ENCODE measurements at regions not wholly inside any gene's neighbourhood (a gene's known extent, or its start where the extent isn't known, plus 50 kb on each side); places are given as distances from the start of the nearest gene placed in this dataset.

DNA sequence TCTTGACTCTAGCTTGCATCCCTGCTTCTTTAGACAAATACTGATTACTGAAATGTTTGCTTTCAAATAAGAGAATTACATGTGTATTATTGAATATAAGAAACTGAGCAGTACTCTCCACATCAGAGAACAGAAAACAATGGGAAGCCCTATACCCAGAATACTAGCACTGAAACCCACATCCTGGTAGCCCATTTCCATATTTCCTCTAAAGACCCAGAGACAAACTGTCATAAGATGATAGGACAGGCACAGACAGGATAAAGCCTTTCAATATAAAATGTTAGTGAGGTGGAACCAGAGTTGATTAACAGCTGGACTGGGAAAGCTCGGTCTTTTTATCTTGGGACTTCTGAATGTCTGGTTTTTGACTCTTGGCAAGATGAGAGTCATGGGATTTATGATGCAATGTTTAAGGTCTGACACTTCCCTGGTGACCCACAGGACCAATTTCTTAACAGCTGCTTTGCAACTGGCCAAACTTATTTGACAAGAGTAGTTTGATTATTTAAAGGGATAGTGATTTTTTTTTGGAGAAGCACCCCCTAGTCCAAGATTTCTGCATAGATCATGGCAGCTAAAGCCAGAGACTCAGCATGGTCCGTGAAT is 166.9 kb upstream of the ATXN7L3B start:
- peaks cover under 1% of the 10 kb centered on the region for H3K4me1 Mint-ChIP-seq (ENCODE audit: insufficient read depth, unreplicated experiment)
- no peaks in the 10 kb centered on the region for H3K27me3 Mint-ChIP-seq (ENCODE audit: insufficient read depth, unreplicated experiment)
- H3K27ac Mint-ChIP-seq (ENCODE audit: low read depth, unreplicated experiment) = no peak overlapping the region
- CTCF ChIA-PET = no interaction called here
- no TSS peak for BruUV-seq (replicated peaks)
- DNase-seq (ENCODE audit: unreplicated experiment) = no peak
- H3K9me3 Mint-ChIP-seq (ENCODE audit: unreplicated experiment) = no peaks in the 10 kb centered on the region
- TF ChIP-seq, protein P1, sequence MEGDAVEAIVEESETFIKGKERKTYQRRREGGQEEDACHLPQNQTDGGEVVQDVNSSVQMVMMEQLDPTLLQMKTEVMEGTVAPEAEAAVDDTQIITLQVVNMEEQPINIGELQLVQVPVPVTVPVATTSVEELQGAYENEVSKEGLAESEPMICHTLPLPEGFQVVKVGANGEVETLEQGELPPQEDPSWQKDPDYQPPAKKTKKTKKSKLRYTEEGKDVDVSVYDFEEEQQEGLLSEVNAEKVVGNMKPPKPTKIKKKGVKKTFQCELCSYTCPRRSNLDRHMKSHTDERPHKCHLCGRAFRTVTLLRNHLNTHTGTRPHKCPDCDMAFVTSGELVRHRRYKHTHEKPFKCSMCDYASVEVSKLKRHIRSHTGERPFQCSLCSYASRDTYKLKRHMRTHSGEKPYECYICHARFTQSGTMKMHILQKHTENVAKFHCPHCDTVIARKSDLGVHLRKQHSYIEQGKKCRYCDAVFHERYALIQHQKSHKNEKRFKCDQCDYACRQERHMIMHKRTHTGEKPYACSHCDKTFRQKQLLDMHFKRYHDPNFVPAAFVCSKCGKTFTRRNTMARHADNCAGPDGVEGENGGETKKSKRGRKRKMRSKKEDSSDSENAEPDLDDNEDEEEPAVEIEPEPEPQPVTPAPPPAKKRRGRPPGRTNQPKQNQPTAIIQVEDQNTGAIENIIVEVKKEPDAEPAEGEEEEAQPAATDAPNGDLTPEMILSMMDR (IDR thresholded peaks at IDR 0.05; ENCODE audit: unreplicated experiment) = no peak
- POLR2A ChIA-PET = no interaction called here
- intact Hi-C loops (cut with micrococcal nuclease) = no loop called here
- H3K4me3 Mint-ChIP-seq (ENCODE audit: unreplicated experiment) = no peak overlapping the region
- H3K36me3 Mint-ChIP-seq (ENCODE audit: insufficient read depth, unreplicated experiment) = no peaks in the 10 kb centered on the region

DNA sequence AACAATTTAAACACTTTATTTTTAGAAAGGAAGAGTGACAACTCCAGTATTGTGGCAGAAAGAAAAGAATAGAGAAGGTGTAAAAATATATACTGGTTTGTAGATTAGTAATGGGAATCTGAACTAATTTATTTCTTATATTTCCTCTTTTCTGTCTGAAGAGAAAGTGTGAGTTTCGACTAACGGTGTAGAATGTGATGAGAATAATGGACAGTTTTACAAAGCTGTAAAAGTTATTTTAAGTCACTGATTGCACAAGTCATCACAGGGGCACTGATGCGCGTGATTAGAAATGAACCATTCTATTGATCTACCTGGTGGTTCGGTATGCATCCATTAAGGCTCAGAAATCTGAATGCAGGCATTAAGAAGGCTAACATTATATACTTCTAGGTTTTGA is 158.5 kb upstream of the ATXN7L3B start:
- POLR2A ChIA-PET = no interaction called here

DNA sequence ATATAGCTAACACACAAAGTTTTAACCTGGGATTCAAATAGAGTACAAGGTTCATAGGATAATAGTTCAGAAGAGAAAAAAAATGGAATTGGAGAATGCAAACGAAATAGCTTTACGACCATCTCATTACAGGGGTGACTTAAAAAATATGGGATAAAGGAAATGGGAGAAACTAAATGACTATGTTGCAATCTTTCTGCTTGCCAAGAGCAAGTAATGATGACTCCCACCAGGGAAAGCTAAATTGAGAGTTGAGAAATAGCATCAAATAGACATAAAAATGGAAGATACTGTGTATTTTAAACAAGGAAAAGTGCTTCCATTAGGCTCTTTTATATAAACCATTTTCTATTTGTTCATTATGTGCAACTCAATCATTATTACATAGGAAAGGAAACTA is 155.7 kb upstream of the ATXN7L3B start:
- Mint-ChIP-seq H3K9me3 (ENCODE audit: unreplicated experiment) (no peaks in the 10 kb centered on the region), H3K27ac (ENCODE audit: low read depth, unreplicated experiment) (no peak overlapping the region), H3K4me1 (ENCODE audit: insufficient read depth, unreplicated experiment) (no peaks in the 10 kb centered on the region), H3K36me3 (ENCODE audit: insufficient read depth, unreplicated experiment) (no peaks in the 10 kb centered on the region), H3K27me3 (ENCODE audit: insufficient read depth, unreplicated experiment) (no peaks in the 10 kb centered on the region), H3K4me3 (ENCODE audit: unreplicated experiment) (no peak overlapping the region)
- BruUV-seq (replicated peaks) = no TSS peak
- TF ChIP-seq, protein P1 (IDR thresholded peaks at IDR 0.05; ENCODE audit: unreplicated experiment) = no peak
- POLR2A ChIA-PET = no interaction called here
- intact Hi-C loops (cut with micrococcal nuclease) = no loop called here
- CTCF ChIA-PET = no interaction called here
- peak; percentile 12 for DNase-seq (ENCODE audit: unreplicated experiment)

More for the DNA sequence above, 158.5 kb upstream of the ATXN7L3B start:
- TF ChIP-seq, protein P1 (IDR thresholded peaks at IDR 0.05; ENCODE audit: unreplicated experiment) = no peak
- H3K4me1 Mint-ChIP-seq (ENCODE audit: insufficient read depth, unreplicated experiment) = no peaks in the 10 kb centered on the region
- intact Hi-C loops (cut with micrococcal nuclease) = no loop called here
- no peaks in the 10 kb centered on the region for H3K9me3 Mint-ChIP-seq (ENCODE audit: unreplicated experiment)
- no TSS peak for BruUV-seq (replicated peaks)
- no peak overlapping the region for H3K4me3 Mint-ChIP-seq (ENCODE audit: unreplicated experiment)
- H3K36me3 Mint-ChIP-seq (ENCODE audit: insufficient read depth, unreplicated experiment) = no peaks in the 10 kb centered on the region
- H3K27ac Mint-ChIP-seq (ENCODE audit: low read depth, unreplicated experiment) = no peak overlapping the region
- no peak for DNase-seq (ENCODE audit: unreplicated experiment)
- CTCF ChIA-PET = no interaction called here
- H3K27me3 Mint-ChIP-seq (ENCODE audit: insufficient read depth, unreplicated experiment) = no peaks in the 10 kb centered on the region

DNA sequence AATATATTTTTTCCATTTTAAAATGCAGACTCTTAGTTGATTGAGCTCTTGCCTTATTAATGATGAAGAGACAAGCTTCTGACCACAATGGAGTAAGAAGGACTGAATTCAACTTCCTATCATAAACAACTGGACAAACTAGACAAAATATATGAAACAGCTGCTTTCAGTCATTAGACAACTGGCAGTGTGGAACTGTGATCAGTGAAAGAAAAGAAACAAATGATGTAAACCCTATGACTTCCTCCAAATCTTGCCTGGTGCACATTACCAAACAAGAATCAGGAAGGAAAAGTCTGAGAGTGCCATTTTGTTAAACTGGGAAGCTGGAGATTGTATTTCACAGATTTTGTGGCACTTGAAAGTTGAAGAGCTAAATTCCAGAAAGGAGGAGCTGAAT is 154.7 kb upstream of the ATXN7L3B start:
- BruUV-seq (replicated peaks) = no TSS peak
- Mint-ChIP-seq H3K4me3 (ENCODE audit: unreplicated experiment) (no peak overlapping the region), H3K27me3 (ENCODE audit: insufficient read depth, unreplicated experiment) (no peaks in the 10 kb centered on the region), H3K4me1 (ENCODE audit: insufficient read depth, unreplicated experiment) (no peaks in the 10 kb centered on the region), H3K27ac (ENCODE audit: low read depth, unreplicated experiment) (no peak overlapping the region), H3K36me3 (ENCODE audit: insufficient read depth, unreplicated experiment) (no peaks in the 10 kb centered on the region), H3K9me3 (ENCODE audit: unreplicated experiment) (no peaks in the 10 kb centered on the region)
- CTCF ChIA-PET = no interaction called here
- intact Hi-C loops (cut with micrococcal nuclease) = no loop called here
- no peak for DNase-seq (ENCODE audit: unreplicated experiment)
- POLR2A ChIA-PET = interaction anchor here (1.2 kb wide), 1 partner anchor 10 kb away, joined by 4 read pairs; no protein-coding TSS in a partner anchor
- TF ChIP-seq, protein P1 (IDR thresholded peaks at IDR 0.05; ENCODE audit: unreplicated experiment) = no peak
